ENCODE measurements at regions not wholly inside any gene's neighbourhood (a gene's known extent, or its start where the extent isn't known, plus 50 kb on each side); places are given as distances from the start of the nearest gene placed in this dataset.

- peaks cover 2 to 31% (median 15%) of the 10 kb centered on the region in 8 donors for H3K9me3 Mint-ChIP-seq
- H3K4me1 Mint-ChIP-seq = no peaks in the 10 kb centered on the region
- Histone ChIP-seq H3K27me3 (ENCODE audit: insufficient read depth, low read length) (no peaks in the 10 kb centered on the region), H3K9me3 (ENCODE audit: control insufficient read depth in 1 of 2, low read length in 2 of 2) (peaks cover 0 to 7% of the 10 kb centered on the region in 2 donors), H3K27ac (ENCODE audit: low read depth, low read length) (no peak overlapping the region), H3K4me3 (ENCODE audit: low read length in 2 of 2) (no peak overlapping the region), H3K36me3 (ENCODE audit: insufficient read depth, low read length) (no peaks in the 10 kb centered on the region), H3K4me1 (ENCODE audit: insufficient read depth, low read length) (no peaks in the 10 kb centered on the region)
- H3K36me3 Mint-ChIP-seq = no peaks in the 10 kb centered on the region
- no peak overlapping the region for H3K4me3 Mint-ChIP-seq
- H3K27ac Mint-ChIP-seq = no peak overlapping the region
- CTCF ChIA-PET (ENCODE audit: partially characterized antibody) = no interaction called here
- POLR2A ChIA-PET (ENCODE audit: partially characterized antibody) = no interaction called here
- no peak for DNase-seq
- H3K27me3 Mint-ChIP-seq = no peaks in the 10 kb centered on the region
- intact Hi-C loops (cut with micrococcal nuclease) = no loop called here
Measured at GRCh38 chr4:29075366-29075765, 1644.8 kb upstream of the PCDH7 start.

- no peak overlapping the region for H3K4me3 ChIP-seq (ENCODE audit: low read length in 2 of 2)
- H3K27ac ChIP-seq (ENCODE audit: low read depth, low read length) = no peak overlapping the region
- Mint-ChIP-seq H3K4me1 (no peaks in the 10 kb centered on the region), H3K27ac (no peak overlapping the region), H3K36me3 (no peaks in the 10 kb centered on the region), H3K27me3 (no peaks in the 10 kb centered on the region), H3K4me3 (no peak overlapping the region), H3K9me3 (peaks cover 0 to 8% (median 3%) of the 10 kb centered on the region in 8 donors)
- intact Hi-C loops (cut with micrococcal nuclease) = no loop called here
- H3K27me3 ChIP-seq (ENCODE audit: insufficient read depth, low read length) = no peaks in the 10 kb centered on the region
- ChIA-PET POLR2A (ENCODE audit: partially characterized antibody) (no interaction called here), CTCF (ENCODE audit: partially characterized antibody) (no interaction called here)
- no peaks in the 10 kb centered on the region for H3K36me3 ChIP-seq (ENCODE audit: insufficient read depth, low read length)
- H3K9me3 ChIP-seq (ENCODE audit: control insufficient read depth in 1 of 2, low read length in 2 of 2) = no peaks in the 10 kb centered on the region
- DNase-seq = no peak
- H3K4me1 ChIP-seq (ENCODE audit: insufficient read depth, low read length) = no peaks in the 10 kb centered on the region
Measured at GRCh38 chr4:29079260-29079659, 1640.9 kb upstream of the PCDH7 start.

- H3K4me1 Mint-ChIP-seq = no peaks in the 10 kb centered on the region
- H3K27me3 ChIP-seq (ENCODE audit: insufficient read depth, low read length) = no peaks in the 10 kb centered on the region
- H3K27ac ChIP-seq (ENCODE audit: low read depth, low read length) = no peak overlapping the region
- no peaks in the 10 kb centered on the region for H3K36me3 ChIP-seq (ENCODE audit: insufficient read depth, low read length)
- POLR2A ChIA-PET (ENCODE audit: partially characterized antibody) = no interaction called here
- no peak overlapping the region for H3K27ac Mint-ChIP-seq
- peaks cover 0 to 5% (median 3%) of the 10 kb centered on the region in 8 donors for H3K9me3 Mint-ChIP-seq
- DNase-seq = no peak
- intact Hi-C loops (cut with micrococcal nuclease) = no loop called here
- no peaks in the 10 kb centered on the region for H3K4me1 ChIP-seq (ENCODE audit: insufficient read depth, low read length)
- no peak overlapping the region for H3K4me3 Mint-ChIP-seq
- H3K36me3 Mint-ChIP-seq = no peaks in the 10 kb centered on the region
- no peaks in the 10 kb centered on the region for H3K9me3 ChIP-seq (ENCODE audit: control insufficient read depth in 1 of 2, low read length in 2 of 2)
- CTCF ChIA-PET (ENCODE audit: partially characterized antibody) = no interaction called here
- H3K4me3 ChIP-seq (ENCODE audit: low read length in 2 of 2) = no peak overlapping the region
- H3K27me3 Mint-ChIP-seq = no peaks in the 10 kb centered on the region
Measured at GRCh38 chr4:29081234-29081955, 1638.8 kb upstream of the PCDH7 start.

GRCh38 chr4:29082684-29083083 is 1637.5 kb upstream of the PCDH7 start:
- peaks cover 0 to 5% (median 3%) of the 10 kb centered on the region in 8 donors for H3K9me3 Mint-ChIP-seq
- POLR2A ChIA-PET (ENCODE audit: partially characterized antibody) = no interaction called here
- H3K27ac Mint-ChIP-seq = no peak overlapping the region
- H3K36me3 Mint-ChIP-seq = no peaks in the 10 kb centered on the region
- H3K36me3 ChIP-seq (ENCODE audit: insufficient read depth, low read length) = no peaks in the 10 kb centered on the region
- H3K4me1 Mint-ChIP-seq = no peaks in the 10 kb centered on the region
- no peaks in the 10 kb centered on the region for H3K27me3 Mint-ChIP-seq
- no peaks in the 10 kb centered on the region for H3K9me3 ChIP-seq (ENCODE audit: control insufficient read depth in 1 of 2, low read length in 2 of 2)
- H3K27ac ChIP-seq (ENCODE audit: low read depth, low read length) = no peak overlapping the region
- H3K4me3 ChIP-seq (ENCODE audit: low read length in 2 of 2) = no peak overlapping the region
- CTCF ChIA-PET (ENCODE audit: partially characterized antibody) = no interaction called here
- no peaks in the 10 kb centered on the region for H3K4me1 ChIP-seq (ENCODE audit: insufficient read depth, low read length)
- H3K27me3 ChIP-seq (ENCODE audit: insufficient read depth, low read length) = no peaks in the 10 kb centered on the region
- no peak for DNase-seq
- no peak overlapping the region for H3K4me3 Mint-ChIP-seq
- intact Hi-C loops (cut with micrococcal nuclease) = no loop called here

- H3K4me3 ChIP-seq (ENCODE audit: low read length in 2 of 2) = no peak overlapping the region
- DNase-seq = no peak
- POLR2A ChIA-PET (ENCODE audit: partially characterized antibody) = no interaction called here
- H3K4me3 Mint-ChIP-seq = no peak overlapping the region
- H3K9me3 Mint-ChIP-seq = peaks cover 0 to 12% (median 5%) of the 10 kb centered on the region in 8 donors
- no peaks in the 10 kb centered on the region for H3K4me1 Mint-ChIP-seq
- H3K9me3 ChIP-seq (ENCODE audit: control insufficient read depth in 1 of 2, low read length in 2 of 2) = no peaks in the 10 kb centered on the region
- no peaks in the 10 kb centered on the region for H3K27me3 ChIP-seq (ENCODE audit: insufficient read depth, low read length)
- no peaks in the 10 kb centered on the region for H3K27me3 Mint-ChIP-seq
- H3K27ac Mint-ChIP-seq = no peak overlapping the region
- intact Hi-C loops (cut with micrococcal nuclease) = no loop called here
- no peaks in the 10 kb centered on the region for H3K4me1 ChIP-seq (ENCODE audit: insufficient read depth, low read length)
- H3K36me3 ChIP-seq (ENCODE audit: insufficient read depth, low read length) = no peaks in the 10 kb centered on the region
- H3K27ac ChIP-seq (ENCODE audit: low read depth, low read length) = no peak overlapping the region
- no peaks in the 10 kb centered on the region for H3K36me3 Mint-ChIP-seq
- CTCF ChIA-PET (ENCODE audit: partially characterized antibody) = no interaction called here
Measured at GRCh38 chr4:29085748-29086147, 1634.4 kb upstream of the PCDH7 start.

GRCh38 chr4:29104694-29105093 is 1615.5 kb upstream of the PCDH7 start:
- intact Hi-C loops (cut with micrococcal nuclease) = no loop called here
- Mint-ChIP-seq H3K27me3 (no peaks in the 10 kb centered on the region), H3K9me3 (peaks cover 0 to 9% (median 2%) of the 10 kb centered on the region in 8 donors), H3K27ac (no peak overlapping the region), H3K4me3 (no peak overlapping the region), H3K4me1 (no peaks in the 10 kb centered on the region), H3K36me3 (no peaks in the 10 kb centered on the region)
- POLR2A ChIA-PET (ENCODE audit: partially characterized antibody) = no interaction called here
- Histone ChIP-seq H3K36me3 (ENCODE audit: insufficient read depth, low read length) (no peaks in the 10 kb centered on the region), H3K27ac (ENCODE audit: low read depth, low read length) (no peak overlapping the region), H3K27me3 (ENCODE audit: insufficient read depth, low read length) (no peaks in the 10 kb centered on the region), H3K9me3 (ENCODE audit: control insufficient read depth in 1 of 2, low read length in 2 of 2) (no peaks in the 10 kb centered on the region), H3K4me1 (ENCODE audit: insufficient read depth, low read length) (no peaks in the 10 kb centered on the region), H3K4me3 (ENCODE audit: low read length in 2 of 2) (no peak overlapping the region)
- no peak for DNase-seq
- CTCF ChIA-PET (ENCODE audit: partially characterized antibody) = no interaction called here

- ChIA-PET CTCF (ENCODE audit: partially characterized antibody) (no interaction called here), POLR2A (ENCODE audit: partially characterized antibody) (no interaction called here)
- no peak for DNase-seq
- intact Hi-C loops (cut with micrococcal nuclease) = no loop called here
- no peaks in the 10 kb centered on the region for H3K36me3 ChIP-seq (ENCODE audit: insufficient read depth, low read length)
- Mint-ChIP-seq H3K9me3 (peaks cover 0 to 16% (median 6%) of the 10 kb centered on the region in 8 donors), H3K4me3 (no peak overlapping the region), H3K4me1 (no peaks in the 10 kb centered on the region), H3K27ac (no peak overlapping the region), H3K27me3 (no peaks in the 10 kb centered on the region), H3K36me3 (no peaks in the 10 kb centered on the region)
- no peaks in the 10 kb centered on the region for H3K27me3 ChIP-seq (ENCODE audit: insufficient read depth, low read length)
- H3K9me3 ChIP-seq (ENCODE audit: control insufficient read depth in 1 of 2, low read length in 2 of 2) = no peaks in the 10 kb centered on the region
- no peak overlapping the region for H3K4me3 ChIP-seq (ENCODE audit: low read length in 2 of 2)
- H3K27ac ChIP-seq (ENCODE audit: low read depth, low read length) = no peak overlapping the region
- H3K4me1 ChIP-seq (ENCODE audit: insufficient read depth, low read length) = no peaks in the 10 kb centered on the region
Measured at GRCh38 chr4:29113960-29114359, 1606.2 kb upstream of the PCDH7 start.

All from CD4-positive, alpha-beta memory T cell (primary cell).